ENCODE measurements at regions not wholly inside any gene's neighbourhood (a gene's known extent, or its start where the extent isn't known, plus 50 kb on each side); places are given as distances from the start of the nearest gene placed in this dataset.
A peak's percentile ranks its signal among the peaks of the same experiment; 100 is the strongest.
"Not testable (repeated sequence)": the region's sequence is repeated elsewhere in the genome, so short reads cannot be mapped to it uniquely, and the experiment has no call there.

- Histone ChIP-seq H3K27me3 (ENCODE audit: control insufficient read depth, extremely low read depth, insufficient read depth, low read length) (no peaks in the 10 kb centered on the region), H3K4me2 (ENCODE audit: control insufficient read depth, extremely low read depth, insufficient read depth, low read depth, low read length) (no peak overlapping the region), H3K4me3 (ENCODE audit: control insufficient read depth in 2 of 3, extremely low read depth in 1 of 3, insufficient read depth in 2 of 3, low read depth in 1 of 3, low read length in 3 of 3) (no peak overlapping the region), H3K27ac (ENCODE audit: control insufficient read depth, insufficient read depth, low read length) (no peak overlapping the region), H3K9me1 (ENCODE audit: control insufficient read depth, extremely low read depth, insufficient read depth, low read length) (no peaks in the 10 kb centered on the region), H3K36me3 (ENCODE audit: control insufficient read depth in 2 of 2, extremely low read depth in 1 of 2, insufficient read depth in 2 of 2, low read length in 2 of 2) (no peaks in the 10 kb centered on the region), H4K20me1 (ENCODE audit: control insufficient read depth, extremely low read depth, insufficient read depth, low read length) (no peaks in the 10 kb centered on the region), H2AFZ (ENCODE audit: control insufficient read depth, low read length) (peak overlapping the region; percentile 60), H3K79me2 (ENCODE audit: control insufficient read depth, insufficient read depth, low read length) (no peaks in the 10 kb centered on the region), H3K9ac (ENCODE audit: control insufficient read depth, extremely low read depth, insufficient read depth, low read length) (no peak overlapping the region), H3K4me1 (ENCODE audit: control insufficient read depth, extremely low read depth, insufficient read depth, low read length) (peaks cover 33% of the 10 kb centered on the region), H3K9me3 (ENCODE audit: control insufficient read depth, low read depth, low read length) (no peaks in the 10 kb centered on the region)
- DNase-seq (ENCODE audit: low read depth, low spot score): no peak
- peak; percentile 5 for FAIRE-seq
- TF ChIP-seq EZH2 (IDR thresholded peaks at IDR 0.05; ENCODE audit: low read length): no peak
- no peak for TF ChIP-seq CTCF (optimal IDR thresholded peaks at IDR 0.05 in 1 of 3, IDR thresholded peaks at IDR 0.05 in 1 of 3, conservative IDR thresholded peaks at IDR 0.05 in 1 of 3; ENCODE audit: extremely low read depth in 1 of 3, insufficient read depth in 2 of 3, low read length in 3 of 3)
- dilution Hi-C loops (cut with MboI; ENCODE audit: extremely low pct_ligation_motif_present, low sequenced_read_pairs): no loop called here
Observed at GRCh38 chr1:94298861-94299260, 61.5 kb upstream of the ARHGAP29 start.

DNA sequence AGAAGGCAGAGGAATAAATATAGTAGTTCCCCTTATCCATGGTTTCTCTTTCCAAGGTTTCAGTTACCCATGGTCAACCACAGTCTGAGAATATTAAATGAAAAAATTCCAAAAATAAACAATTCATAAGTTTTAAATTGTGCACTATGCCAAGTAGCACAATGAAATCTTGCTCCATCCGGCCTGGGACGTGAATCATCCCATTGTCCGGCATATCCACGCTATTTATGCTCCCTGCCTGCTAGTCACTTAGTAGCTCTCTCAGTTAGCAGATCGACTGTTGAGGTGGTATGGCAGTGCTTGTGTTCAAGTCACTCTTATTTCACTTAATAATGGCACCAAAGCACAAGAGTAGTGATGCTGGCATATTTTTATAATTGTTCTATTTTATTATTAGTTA is 58.6 kb upstream of the ARHGAP29 start:
- FAIRE-seq: no peak
- Histone ChIP-seq H3K9me3 (ENCODE audit: control insufficient read depth, low read depth, low read length) (no peaks in the 10 kb centered on the region), H3K36me3 (ENCODE audit: control insufficient read depth in 2 of 2, extremely low read depth in 1 of 2, insufficient read depth in 2 of 2, low read length in 2 of 2) (no peaks in the 10 kb centered on the region), H3K4me2 (ENCODE audit: control insufficient read depth, extremely low read depth, insufficient read depth, low read depth, low read length) (no peak overlapping the region), H3K79me2 (ENCODE audit: control insufficient read depth, insufficient read depth, low read length) (no peaks in the 10 kb centered on the region), H3K4me1 (ENCODE audit: control insufficient read depth, extremely low read depth, insufficient read depth, low read length) (peaks cover 24% of the 10 kb centered on the region), H2AFZ (ENCODE audit: control insufficient read depth, low read length) (no peak overlapping the region), H3K27ac (ENCODE audit: control insufficient read depth, insufficient read depth, low read length) (no peak overlapping the region), H3K4me3 (ENCODE audit: control insufficient read depth in 2 of 3, extremely low read depth in 1 of 3, insufficient read depth in 2 of 3, low read depth in 1 of 3, low read length in 3 of 3) (no peak overlapping the region), H3K27me3 (ENCODE audit: control insufficient read depth, extremely low read depth, insufficient read depth, low read length) (no peaks in the 10 kb centered on the region), H4K20me1 (ENCODE audit: control insufficient read depth, extremely low read depth, insufficient read depth, low read length) (no peaks in the 10 kb centered on the region), H3K9me1 (ENCODE audit: control insufficient read depth, extremely low read depth, insufficient read depth, low read length) (no peaks in the 10 kb centered on the region), H3K9ac (ENCODE audit: control insufficient read depth, extremely low read depth, insufficient read depth, low read length) (no peak overlapping the region)
- TF ChIP-seq CTCF (optimal IDR thresholded peaks at IDR 0.05 in 1 of 3, IDR thresholded peaks at IDR 0.05 in 1 of 3, conservative IDR thresholded peaks at IDR 0.05 in 1 of 3; ENCODE audit: extremely low read depth in 1 of 3, insufficient read depth in 2 of 3, low read length in 3 of 3): no peak
- TF ChIP-seq EZH2 (IDR thresholded peaks at IDR 0.05; ENCODE audit: low read length): no peak
- DNase-seq (ENCODE audit: low read depth, low spot score): no peak
- dilution Hi-C loops (cut with MboI; ENCODE audit: extremely low pct_ligation_motif_present, low sequenced_read_pairs): no loop called here

- H3K27ac ChIP-seq (ENCODE audit: control insufficient read depth, insufficient read depth, low read length); H3K9me3 ChIP-seq (ENCODE audit: control insufficient read depth, low read depth, low read length); H3K9ac ChIP-seq (ENCODE audit: control insufficient read depth, extremely low read depth, insufficient read depth, low read length); H3K4me3 ChIP-seq (ENCODE audit: control insufficient read depth in 2 of 3, extremely low read depth in 1 of 3, insufficient read depth in 2 of 3, low read depth in 1 of 3, low read length in 3 of 3); H3K36me3 ChIP-seq (ENCODE audit: control insufficient read depth in 2 of 2, extremely low read depth in 1 of 2, insufficient read depth in 2 of 2, low read length in 2 of 2); H2AFZ ChIP-seq (ENCODE audit: control insufficient read depth, low read length); H3K79me2 ChIP-seq (ENCODE audit: control insufficient read depth, insufficient read depth, low read length); H4K20me1 ChIP-seq (ENCODE audit: control insufficient read depth, extremely low read depth, insufficient read depth, low read length); H3K4me2 ChIP-seq (ENCODE audit: control insufficient read depth, extremely low read depth, insufficient read depth, low read depth, low read length); dilution Hi-C loops (cut with MboI; ENCODE audit: extremely low pct_ligation_motif_present, low sequenced_read_pairs); FAIRE-seq; H3K27me3 ChIP-seq (ENCODE audit: control insufficient read depth, extremely low read depth, insufficient read depth, low read length); DNase-seq (ENCODE audit: low read depth, low spot score); H3K4me1 ChIP-seq (ENCODE audit: control insufficient read depth, extremely low read depth, insufficient read depth, low read length); H3K9me1 ChIP-seq (ENCODE audit: control insufficient read depth, extremely low read depth, insufficient read depth, low read length): not testable (repeated sequence)
Observed at GRCh38 chr1:94292978-94293377, 55.6 kb upstream of the ARHGAP29 start.

GRCh38 chr1:94289244-94289643 is 51.9 kb upstream of the ARHGAP29 start:
- DNase-seq (ENCODE audit: low read depth, low spot score); H3K9me1 ChIP-seq (ENCODE audit: control insufficient read depth, extremely low read depth, insufficient read depth, low read length); dilution Hi-C loops (cut with MboI; ENCODE audit: extremely low pct_ligation_motif_present, low sequenced_read_pairs); H3K27me3 ChIP-seq (ENCODE audit: control insufficient read depth, extremely low read depth, insufficient read depth, low read length); H3K4me2 ChIP-seq (ENCODE audit: control insufficient read depth, extremely low read depth, insufficient read depth, low read depth, low read length); H3K79me2 ChIP-seq (ENCODE audit: control insufficient read depth, insufficient read depth, low read length); FAIRE-seq; H3K27ac ChIP-seq (ENCODE audit: control insufficient read depth, insufficient read depth, low read length); H4K20me1 ChIP-seq (ENCODE audit: control insufficient read depth, extremely low read depth, insufficient read depth, low read length); H3K4me3 ChIP-seq (ENCODE audit: control insufficient read depth in 2 of 3, extremely low read depth in 1 of 3, insufficient read depth in 2 of 3, low read depth in 1 of 3, low read length in 3 of 3); H3K36me3 ChIP-seq (ENCODE audit: control insufficient read depth in 2 of 2, extremely low read depth in 1 of 2, insufficient read depth in 2 of 2, low read length in 2 of 2); H2AFZ ChIP-seq (ENCODE audit: control insufficient read depth, low read length); H3K9ac ChIP-seq (ENCODE audit: control insufficient read depth, extremely low read depth, insufficient read depth, low read length); H3K9me3 ChIP-seq (ENCODE audit: control insufficient read depth, low read depth, low read length): not testable (repeated sequence)
- H3K4me1 ChIP-seq (ENCODE audit: control insufficient read depth, extremely low read depth, insufficient read depth, low read length): peaks cover 18% of the 10 kb centered on the region

Measured in keratinocyte (primary cell).